ENCODE measurements at regions not wholly inside any gene's neighbourhood (a gene's known extent, or its start where the extent isn't known, plus 50 kb on each side); places are given as distances from the start of the nearest gene placed in this dataset.

DNA sequence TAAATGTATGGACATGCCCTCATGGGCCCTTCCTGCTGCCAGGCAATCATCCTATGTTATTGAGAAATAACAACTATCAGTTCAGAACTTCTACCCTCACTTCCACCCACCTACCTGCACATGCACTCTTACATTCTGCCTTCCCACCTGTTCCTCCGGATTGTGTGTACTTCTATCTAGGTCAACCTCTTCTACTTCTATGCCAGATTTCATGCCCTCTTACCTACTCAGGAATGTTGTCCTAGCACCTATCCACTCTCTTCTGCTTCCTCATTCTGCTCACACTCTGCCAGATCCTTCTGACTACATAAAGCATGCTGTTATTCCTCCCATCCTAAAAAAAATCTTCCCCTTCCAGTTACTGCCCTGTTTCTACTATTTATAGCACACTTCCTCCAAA is 333.5 kb downstream of the IRS1 start:
- no TSS peak for BruUV-seq (replicated peaks)
- WGBS (ENCODE audit: low lambda C conversion rate), result 71% methylated on average over 1 of the region's 1 CpG
- TF ChIP-seq HNF4A (CRISPR knock-in tag; IDR thresholded peaks at IDR 0.05) (no peak), IKZF1 (IDR thresholded peaks at IDR 0.05) (0 out of 2 replicates have a peak, but pooled peaks have one; percentile 20), ZNF12 (CRISPR knock-in tag; IDR thresholded peaks at IDR 0.05) (0 out of 2 replicates have a peak, but pooled peaks have one; percentile 48)
- TF ChIP-seq, protein P1, sequence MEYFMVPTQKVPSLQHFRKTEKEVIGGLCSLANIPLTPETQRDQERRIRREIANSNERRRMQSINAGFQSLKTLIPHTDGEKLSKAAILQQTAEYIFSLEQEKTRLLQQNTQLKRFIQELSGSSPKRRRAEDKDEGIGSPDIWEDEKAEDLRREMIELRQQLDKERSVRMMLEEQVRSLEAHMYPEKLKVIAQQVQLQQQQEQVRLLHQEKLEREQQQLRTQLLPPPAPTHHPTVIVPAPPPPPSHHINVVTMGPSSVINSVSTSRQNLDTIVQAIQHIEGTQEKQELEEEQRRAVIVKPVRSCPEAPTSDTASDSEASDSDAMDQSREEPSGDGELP (IDR thresholded peaks at IDR 0.05; ENCODE audit: borderline replicate concordance, low read depth), result no peak
- TF ChIP-seq, protein P2, sequence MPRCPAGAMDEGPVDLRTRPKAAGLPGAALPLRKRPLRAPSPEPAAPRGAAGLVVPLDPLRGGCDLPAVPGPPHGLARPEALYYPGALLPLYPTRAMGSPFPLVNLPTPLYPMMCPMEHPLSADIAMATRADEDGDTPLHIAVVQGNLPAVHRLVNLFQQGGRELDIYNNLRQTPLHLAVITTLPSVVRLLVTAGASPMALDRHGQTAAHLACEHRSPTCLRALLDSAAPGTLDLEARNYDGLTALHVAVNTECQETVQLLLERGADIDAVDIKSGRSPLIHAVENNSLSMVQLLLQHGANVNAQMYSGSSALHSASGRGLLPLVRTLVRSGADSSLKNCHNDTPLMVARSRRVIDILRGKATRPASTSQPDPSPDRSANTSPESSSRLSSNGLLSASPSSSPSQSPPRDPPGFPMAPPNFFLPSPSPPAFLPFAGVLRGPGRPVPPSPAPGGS (CRISPR knock-in tag; IDR thresholded peaks at IDR 0.05), result no peak
- ChIA-PET CTCF (ENCODE audit: low intra/inter-chr PET ratio, low total read pairs) (no interaction called here), POLR2A (interaction anchor here (1.4 kb wide), 1 partner anchor 12 kb away, joined by 4 read pairs; no protein-coding TSS in a partner anchor)
- Histone ChIP-seq H3K4me1 (ENCODE audit: insufficient read depth, low read length) (peaks cover 15% of the 10 kb centered on the region), H3K27ac (ENCODE audit: extremely low read length, insufficient read depth, low read length) (no peak overlapping the region), H3K9ac (ENCODE audit: insufficient read depth, low read depth, low read length) (no peak overlapping the region), H3K79me2 (ENCODE audit: insufficient read depth, low read length) (no peaks in the 10 kb centered on the region), H3K4me2 (ENCODE audit: low read depth, low read length) (no peak overlapping the region), H3K4me3 (replicated peaks in 1 of 3; ENCODE audit: insufficient read depth in 1 of 3, low read depth in 2 of 3, low read length in 3 of 3) (no peak overlapping the region), H3K36me3 (replicated peaks in 1 of 2; ENCODE audit: control insufficient read depth in 1 of 2, insufficient read depth in 2 of 2, low read length in 2 of 2) (no peaks in the 10 kb centered on the region), H3K27me3 (ENCODE audit: control insufficient read depth in 1 of 2, insufficient read depth in 2 of 2, low read length in 2 of 2) (no peaks in the 10 kb centered on the region), H2AFZ (ENCODE audit: low read length) (no peak overlapping the region), H3K9me3 (ENCODE audit: low read length) (no peaks in the 10 kb centered on the region), H4K20me1 (ENCODE audit: insufficient read depth, low read length) (no peaks in the 10 kb centered on the region)
- ATAC-seq (no peak), DNase-seq (ENCODE audit: low spot score) (no peak), FAIRE-seq (no peak)
- intact Hi-C loops (cut with micrococcal nuclease; ENCODE audit: unreplicated experiment), result no loop called here
- in situ Hi-C loops (cut with HindIII; ENCODE audit: extremely low pct_ligation_motif_present, low pct_unique_long_range_greater_than_20kb), result no loop called here

DNA sequence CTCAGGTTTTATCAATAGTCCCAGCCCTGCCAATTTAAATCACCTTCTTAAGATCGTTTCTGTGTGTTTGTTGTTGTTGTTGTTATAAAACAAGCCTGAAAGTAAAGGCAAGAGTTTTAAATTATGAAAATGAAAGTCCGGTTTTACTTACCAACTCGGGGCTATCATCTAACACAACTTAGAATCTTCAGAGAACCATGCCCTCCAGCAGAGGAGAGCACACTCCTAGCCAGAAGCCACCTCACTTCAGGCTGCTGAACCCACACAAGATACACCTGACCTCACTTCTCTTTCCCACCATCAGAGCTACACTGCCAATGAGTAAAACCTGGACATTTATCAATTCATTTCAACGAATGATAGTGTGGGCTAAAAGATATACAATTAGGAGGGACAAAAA is 335.2 kb downstream of the IRS1 start:
- CTCF ChIA-PET (ENCODE audit: low intra/inter-chr PET ratio, low total read pairs), result no interaction called here
- no TSS peak for BruUV-seq (replicated peaks)

More for the DNA sequence above, 335.2 kb downstream of the IRS1 start:
- no peak overlapping the region for H3K9ac ChIP-seq (ENCODE audit: insufficient read depth, low read depth, low read length)
- H3K9me3 ChIP-seq (ENCODE audit: low read length), result no peaks in the 10 kb centered on the region
- in situ Hi-C loops (cut with HindIII; ENCODE audit: extremely low pct_ligation_motif_present, low pct_unique_long_range_greater_than_20kb), result no loop called here
- no peak overlapping the region for H3K4me2 ChIP-seq (ENCODE audit: low read depth, low read length)
- DNase-seq (ENCODE audit: low spot score) (no peak), FAIRE-seq (no peak), ATAC-seq (no peak)
- POLR2A ChIA-PET, result no interaction called here
- no peaks in the 10 kb centered on the region for H3K27me3 ChIP-seq (ENCODE audit: control insufficient read depth in 1 of 2, insufficient read depth in 2 of 2, low read length in 2 of 2)
- WGBS (ENCODE audit: low lambda C conversion rate), result 45% methylated on average over 4 of the region's 4 CpGs
- peaks cover 15% of the 10 kb centered on the region for H3K4me1 ChIP-seq (ENCODE audit: insufficient read depth, low read length)
- H3K79me2 ChIP-seq (ENCODE audit: insufficient read depth, low read length), result no peaks in the 10 kb centered on the region
- intact Hi-C loops (cut with micrococcal nuclease; ENCODE audit: unreplicated experiment), result no loop called here
- H2AFZ ChIP-seq (ENCODE audit: low read length), result no peak overlapping the region
- H3K27ac ChIP-seq (ENCODE audit: extremely low read length, insufficient read depth, low read length), result no peak overlapping the region
- TF ChIP-seq ZMYM2 (CRISPR knock-in tag; IDR thresholded peaks at IDR 0.05), result no peak
- H4K20me1 ChIP-seq (ENCODE audit: insufficient read depth, low read length), result no peaks in the 10 kb centered on the region
- no peaks in the 10 kb centered on the region for H3K36me3 ChIP-seq (replicated peaks in 1 of 2; ENCODE audit: control insufficient read depth in 1 of 2, insufficient read depth in 2 of 2, low read length in 2 of 2)
- no peak overlapping the region for H3K4me3 ChIP-seq (replicated peaks in 1 of 3; ENCODE audit: insufficient read depth in 1 of 3, low read depth in 2 of 3, low read length in 3 of 3)
